Right renal cortex interstitium (tissue), 3 donors: ENCODE measurements at regions not wholly inside any gene's neighbourhood (a gene's known extent, or its start where the extent isn't known, plus 50 kb on each side); places are given as distances from the start of the nearest gene placed in this dataset.

Experiments used
- DNase-seq, 3 donors: peaks; one replicate each; pipeline ENCODE4 v3.0.0-alpha.2; 2013; ENCODE audit warnings: low read depth in 3 of 3, low spot score in 2 of 3

DNA sequence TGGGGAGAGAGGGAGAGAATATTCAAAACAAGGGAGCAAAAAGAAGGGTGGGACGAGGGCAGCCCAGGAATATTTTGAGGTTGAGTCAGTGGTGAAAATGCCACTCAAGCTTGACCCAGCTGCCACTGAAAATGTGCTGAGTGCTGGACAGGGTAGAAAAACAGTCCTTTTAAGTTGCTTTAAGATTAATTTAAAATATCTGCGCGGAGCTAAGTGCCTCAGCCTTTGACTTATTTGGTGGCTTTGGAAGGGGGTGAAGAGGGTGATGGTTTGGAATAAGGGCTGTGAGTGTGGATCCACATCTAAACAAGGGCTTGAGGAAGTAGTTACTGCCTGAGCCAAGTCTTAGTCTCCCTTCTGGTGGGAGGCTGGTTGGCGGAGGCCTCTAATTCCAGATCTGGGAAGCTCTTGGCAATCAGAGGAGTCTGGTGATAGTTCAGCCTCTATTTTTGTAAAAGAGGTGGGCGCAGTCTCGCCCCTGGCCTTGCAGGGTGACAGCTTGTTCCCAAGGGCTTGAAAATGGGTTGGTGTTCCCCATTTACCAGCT is 280.8 kb upstream of the ROPN1 start:
- no peak for DNase-seq

DNA sequence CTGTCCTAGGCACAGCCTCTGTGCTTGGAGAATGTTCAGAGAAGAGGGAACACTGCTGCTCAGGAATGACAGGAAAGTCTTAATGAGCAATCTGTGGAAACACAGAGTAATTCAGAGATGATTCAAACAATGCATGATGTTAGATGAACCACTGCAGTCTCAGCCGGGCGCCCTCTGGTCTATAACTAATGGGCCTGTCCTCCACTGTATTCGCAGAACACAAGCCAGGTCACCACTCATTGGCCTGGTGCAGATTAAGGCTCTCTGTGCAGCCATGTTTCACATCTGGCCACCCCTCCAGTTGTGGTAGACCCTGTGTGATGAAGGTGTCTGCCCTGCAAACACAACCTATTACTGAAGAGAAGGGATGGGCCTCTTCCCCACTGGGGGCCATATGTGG is 281.7 kb upstream of the ROPN1 start:
- DNase-seq, result no peak

DNA sequence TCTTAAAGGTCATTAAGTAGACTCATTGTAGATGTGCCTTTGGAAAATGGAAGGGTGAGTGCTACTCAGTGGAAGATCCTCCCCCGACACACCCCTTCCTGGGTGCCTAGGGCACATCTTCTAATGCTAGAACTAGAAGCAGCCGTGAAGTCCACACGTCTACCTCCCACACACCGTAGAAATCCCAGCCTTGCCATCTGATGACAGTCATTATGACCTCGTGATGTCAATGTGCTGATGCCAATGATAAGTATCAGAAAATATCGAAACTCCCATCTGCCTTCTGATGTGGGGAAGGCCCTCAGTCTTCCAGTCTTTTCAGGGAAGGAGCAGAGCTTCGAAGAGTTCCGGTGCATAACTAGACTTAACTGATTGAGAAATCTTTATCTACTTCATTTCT is 282.1 kb upstream of the ROPN1 start:
- no peak for DNase-seq

DNA sequence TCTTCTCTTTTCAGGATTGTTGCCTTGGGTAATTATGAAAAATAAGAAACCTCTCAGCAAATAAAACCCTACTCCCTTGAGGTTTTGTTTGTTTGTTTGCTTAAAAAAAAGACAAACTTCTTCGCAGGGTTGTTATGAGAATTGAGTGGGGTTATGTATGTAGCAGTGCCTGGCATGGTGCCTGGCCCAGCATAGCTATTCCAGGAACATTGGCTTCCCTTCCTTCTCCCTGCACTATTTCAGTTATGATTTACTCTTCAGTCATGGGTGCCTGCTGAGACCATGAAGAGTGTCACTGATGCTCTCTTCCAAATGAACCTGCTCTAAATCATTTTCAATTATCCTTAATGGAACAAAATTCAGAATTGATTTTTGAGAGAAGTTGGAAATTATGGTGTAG is 283.5 kb upstream of the ROPN1 start:
- DNase-seq, result no peak

DNA sequence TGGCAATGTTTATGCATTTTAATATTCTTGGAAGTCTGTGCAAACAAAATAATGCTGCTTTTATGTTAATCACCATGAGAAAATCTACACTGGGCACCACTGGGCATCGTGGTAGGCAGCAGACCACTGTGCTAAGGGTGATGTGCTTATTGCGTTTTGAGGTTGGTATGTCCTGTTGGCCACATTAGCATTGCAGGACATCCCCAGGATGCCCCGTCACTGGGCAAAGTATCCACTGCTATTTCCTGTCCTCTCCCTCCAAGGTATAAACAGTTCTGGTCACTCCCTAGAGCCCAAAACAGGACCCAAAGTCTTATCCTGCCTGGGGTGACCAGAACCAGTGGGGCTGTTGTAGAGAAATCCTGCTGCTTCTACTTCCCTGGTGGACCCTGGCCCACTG is 284.2 kb upstream of the ROPN1 start:
- DNase-seq, result no peak

DNA sequence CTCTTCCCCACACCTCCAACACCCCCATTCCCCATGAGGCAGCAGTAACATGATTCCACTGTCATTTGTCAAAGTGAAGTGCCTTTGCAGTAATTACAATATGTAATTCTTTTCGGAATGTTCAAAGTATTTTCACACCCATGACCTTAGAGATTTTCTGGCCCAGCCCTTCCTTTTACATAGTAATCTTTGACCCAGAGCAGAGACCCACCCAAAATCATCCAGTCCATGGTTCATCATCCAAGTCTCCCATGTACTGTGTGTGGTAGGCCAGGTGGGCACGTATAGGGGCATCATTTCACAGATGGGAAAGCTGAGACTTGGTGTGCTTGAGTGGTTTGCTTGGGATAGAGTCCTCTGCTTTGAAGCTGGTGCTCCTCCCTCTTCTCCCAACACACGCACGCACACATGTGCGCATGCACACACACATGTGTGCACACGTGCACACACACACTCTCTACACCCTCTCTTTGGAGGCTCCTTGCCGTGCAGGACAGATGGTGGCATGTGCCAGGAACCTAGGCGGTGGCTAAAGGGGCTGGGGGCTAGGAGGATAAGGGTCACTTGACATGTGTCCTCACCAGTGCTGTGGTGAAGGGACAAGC is 284.7 kb upstream of the ROPN1 start:
- no peak for DNase-seq

DNA sequence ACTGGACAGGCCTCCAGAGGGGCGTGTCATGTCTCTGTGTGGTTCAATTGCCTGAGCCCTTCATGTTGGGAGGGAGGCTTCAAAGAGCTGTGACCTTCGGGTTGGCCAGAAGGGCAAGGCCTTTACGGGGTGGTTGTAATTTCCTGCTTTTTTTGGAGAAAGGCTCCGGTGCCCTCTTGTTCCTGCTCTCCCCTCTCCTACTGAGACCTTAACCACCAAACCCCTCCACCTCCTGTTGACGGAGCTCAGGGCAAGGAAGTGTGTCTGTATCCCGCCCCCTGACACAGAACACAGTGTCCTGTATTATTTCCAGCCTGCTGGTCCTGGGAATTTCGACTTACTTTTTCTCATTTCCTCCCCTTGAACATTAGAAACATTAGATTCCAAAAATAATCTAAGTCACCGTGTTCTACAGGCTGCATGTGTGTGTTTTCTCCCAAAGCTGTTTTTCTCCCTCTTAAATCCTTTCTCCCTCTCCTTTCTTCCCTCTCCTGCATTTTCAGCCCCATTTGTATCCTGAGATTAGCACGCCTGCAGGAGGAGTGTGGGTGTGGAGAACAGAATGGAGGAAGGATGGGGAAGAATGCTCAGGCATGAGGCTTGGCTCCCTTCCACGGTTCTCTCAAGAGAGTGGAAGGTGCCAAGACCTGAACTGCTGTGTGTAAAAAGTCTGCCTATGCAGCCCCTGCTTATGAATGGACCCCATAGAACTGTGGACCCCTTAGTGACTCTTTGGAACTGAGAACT is 285.4 kb upstream of the ROPN1 start:
- no peak for DNase-seq

DNA sequence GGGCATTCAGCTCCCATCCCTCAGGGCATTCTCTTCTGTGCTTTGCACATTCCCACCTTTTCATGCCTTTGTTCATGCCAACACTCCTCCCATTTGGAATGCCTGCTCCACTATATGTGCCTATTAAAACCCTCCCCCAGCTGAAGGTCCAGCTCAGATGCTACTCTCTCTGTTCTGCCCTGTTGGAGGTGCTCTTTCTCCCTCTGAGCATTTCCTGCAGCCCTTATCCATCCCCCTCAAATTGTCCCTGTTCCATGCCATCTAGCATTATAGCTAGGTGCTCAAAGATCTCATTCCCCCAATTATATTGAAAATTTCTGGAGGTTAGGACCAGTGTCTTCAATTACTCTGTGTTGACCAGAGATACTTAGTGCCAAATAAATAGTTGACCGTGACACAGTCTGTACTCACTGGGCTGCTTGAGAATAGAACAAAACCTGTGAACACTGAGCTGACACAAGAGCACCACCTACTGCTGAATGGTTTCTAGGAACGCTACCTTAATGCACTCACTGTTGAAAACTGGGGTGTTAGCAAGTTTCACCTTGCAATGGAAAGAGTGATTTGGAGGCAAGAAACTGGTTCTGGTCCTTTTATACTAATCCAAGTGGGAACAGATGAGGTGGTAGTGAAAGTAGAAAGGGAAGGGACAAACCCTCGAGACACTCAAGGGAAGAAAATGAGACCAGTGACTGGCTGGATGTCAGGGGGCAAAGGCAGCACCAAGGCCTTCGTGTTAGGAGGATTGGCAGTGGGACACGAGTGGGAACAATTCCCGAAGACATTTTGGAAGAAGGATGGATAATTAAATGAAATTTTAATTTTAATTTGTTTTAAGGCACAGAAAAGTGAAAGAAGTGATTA is 289.8 kb upstream of the ROPN1 start:
- no peak for DNase-seq

DNA sequence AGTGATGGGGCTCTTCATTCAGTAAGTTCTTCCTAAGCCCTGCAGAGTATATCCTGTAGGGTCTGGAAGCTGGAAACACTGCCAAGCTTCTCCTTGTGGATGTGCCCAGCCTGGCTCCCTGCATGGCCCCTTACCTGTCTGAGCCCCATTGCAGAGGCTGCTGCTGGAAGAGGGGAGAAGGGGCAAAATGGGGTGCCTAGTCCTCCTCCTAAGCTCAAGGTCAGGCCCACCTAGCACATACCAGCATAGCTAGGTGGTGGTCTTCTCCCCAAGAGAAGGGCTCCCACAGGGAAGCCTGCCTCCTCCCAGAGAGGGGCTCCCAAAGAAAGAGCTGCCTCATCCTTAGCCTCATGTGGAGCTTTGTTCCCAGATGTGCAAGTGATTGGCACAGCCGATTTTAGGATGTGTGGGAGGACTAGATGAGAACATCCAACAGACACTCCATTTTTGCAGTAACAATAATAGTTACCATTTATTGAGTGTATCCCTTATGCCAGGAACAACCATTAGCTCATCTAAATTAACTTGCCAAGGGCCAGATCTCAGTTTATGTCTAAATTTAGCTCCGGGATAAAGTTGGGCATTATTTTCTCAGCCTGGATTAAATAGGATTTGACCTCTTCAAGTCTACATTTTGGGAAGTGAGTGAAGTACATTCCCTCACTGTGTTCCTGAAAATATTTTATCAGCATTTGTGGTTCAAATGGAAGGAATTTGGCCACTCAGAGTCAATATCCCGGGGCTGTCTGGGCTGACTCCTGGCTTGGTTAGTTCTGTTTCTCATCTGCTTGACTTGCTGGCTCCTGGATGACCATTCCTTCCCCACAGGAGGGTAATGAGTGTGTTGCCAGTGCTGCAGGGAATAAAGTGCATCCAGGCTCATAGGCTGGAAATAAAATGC is 291.1 kb upstream of the ROPN1 start:
- DNase-seq, result no peak

DNA sequence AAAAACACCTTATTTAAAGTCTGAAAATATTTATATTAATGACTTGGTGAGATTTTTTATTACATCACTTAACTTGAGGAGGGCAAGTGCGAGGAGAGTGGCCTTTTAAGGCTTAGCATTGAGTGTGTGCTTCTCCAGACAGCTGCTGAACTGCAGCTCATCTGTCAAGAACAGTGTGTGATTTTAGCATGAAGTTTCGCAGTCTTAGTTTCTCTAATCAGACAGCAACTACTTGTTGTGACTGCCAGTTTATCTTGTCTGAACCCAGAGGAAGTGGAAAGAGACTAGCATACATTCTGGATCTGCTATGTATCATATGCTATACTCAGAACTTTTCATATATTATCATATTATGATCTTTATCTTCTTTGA is 291.7 kb upstream of the ROPN1 start:
- DNase-seq, result no peak

DNA sequence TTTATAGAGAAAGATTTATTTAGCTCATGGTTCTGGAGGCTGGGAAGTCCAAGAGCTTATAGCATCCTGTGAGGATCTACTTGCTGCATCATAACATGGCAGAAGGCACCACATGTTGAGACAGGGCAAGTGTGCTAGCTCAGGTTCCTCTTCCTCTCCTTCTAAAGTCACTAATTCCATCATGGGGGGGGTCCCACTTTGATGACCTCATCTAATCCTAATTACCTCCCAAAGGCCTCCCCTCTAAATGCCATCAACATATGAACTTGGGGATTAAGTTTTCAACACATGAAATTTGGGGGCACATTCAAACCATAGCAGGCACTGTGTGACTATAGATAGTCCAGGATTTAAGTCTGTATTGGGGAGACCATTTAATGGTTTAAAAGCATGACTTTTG is 297.1 kb upstream of the ROPN1 start:
- no peak for DNase-seq

DNA sequence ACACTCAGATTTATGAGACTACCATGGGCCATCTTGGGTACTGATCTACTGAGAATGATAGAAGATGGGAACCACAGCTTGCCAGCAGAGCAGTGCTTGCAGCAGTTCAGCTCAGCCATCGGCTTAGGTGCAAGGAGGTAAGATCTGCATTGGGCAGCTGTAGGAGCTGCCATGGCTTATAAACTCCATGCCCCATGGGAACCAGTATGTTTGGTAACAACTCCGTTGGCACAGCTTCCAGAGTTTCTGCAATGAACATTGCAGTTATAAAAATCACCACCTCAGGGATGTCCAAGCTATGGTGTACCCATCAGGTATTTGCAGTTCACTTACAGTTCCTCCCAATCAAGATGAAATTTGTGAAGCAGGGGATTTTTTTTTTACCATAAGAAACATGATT is 299.1 kb upstream of the ROPN1 start:
- no peak for DNase-seq

DNA sequence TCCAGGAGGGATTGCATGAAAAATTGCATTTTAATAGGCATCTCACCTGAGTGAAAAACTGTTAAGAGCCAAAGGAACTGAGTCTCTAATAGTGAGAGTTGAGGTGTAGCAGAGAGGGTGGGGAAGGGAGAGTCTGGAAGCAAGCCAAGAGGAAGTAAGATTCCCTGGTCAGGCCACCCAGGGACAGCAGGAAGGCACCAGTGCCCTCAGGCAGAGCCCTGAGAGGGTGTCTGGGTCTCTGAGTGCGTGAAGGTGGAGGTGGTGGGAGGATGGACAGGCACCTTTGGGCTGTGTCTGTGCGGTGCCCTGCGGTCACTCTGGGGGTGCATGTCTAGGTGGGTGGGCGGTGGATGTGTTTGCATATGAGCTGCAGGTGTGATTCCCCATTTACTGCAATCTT is 300.4 kb upstream of the ROPN1 start:
- DNase-seq, result no peak

DNA sequence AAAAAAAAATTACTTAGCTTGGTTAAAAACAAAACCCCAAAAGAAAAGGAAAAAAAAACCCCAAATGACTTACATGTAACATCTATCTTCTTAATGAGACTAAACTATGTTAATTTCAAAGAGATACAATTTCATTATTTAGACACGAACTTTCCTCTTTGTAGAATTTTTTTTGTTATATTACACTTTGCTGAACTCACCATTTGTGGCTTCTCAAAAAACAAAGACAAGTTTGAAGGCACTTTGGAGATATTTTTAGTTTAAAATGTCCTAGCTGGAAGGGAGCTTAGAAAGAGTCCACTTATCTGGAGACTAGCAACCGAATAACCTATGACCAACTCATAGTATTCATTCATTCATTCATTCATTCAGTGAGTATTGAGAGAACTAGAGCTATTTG is 301.7 kb upstream of the ROPN1 start:
- peak in 1 of 3 donors; percentile 40 for DNase-seq

DNA sequence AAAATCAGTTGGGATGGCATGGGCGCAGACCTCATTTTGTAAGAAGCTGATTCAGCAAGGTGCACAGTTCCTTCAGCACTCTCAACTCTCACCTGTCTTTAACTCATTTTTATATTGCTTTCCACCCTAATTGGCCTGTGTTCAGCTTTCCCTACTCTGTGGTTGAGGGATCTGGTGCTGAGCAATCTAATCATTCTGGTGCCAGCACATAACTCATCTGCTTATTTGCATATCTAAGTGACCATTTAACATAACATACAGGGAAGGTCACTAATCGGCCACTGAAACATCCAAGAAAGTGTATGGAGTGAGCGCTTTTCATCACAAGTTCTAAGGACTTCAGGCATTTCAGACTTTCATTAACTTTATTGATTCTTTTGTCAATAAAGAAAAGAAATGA is 303.4 kb upstream of the ROPN1 start:
- DNase-seq, result no peak

DNA sequence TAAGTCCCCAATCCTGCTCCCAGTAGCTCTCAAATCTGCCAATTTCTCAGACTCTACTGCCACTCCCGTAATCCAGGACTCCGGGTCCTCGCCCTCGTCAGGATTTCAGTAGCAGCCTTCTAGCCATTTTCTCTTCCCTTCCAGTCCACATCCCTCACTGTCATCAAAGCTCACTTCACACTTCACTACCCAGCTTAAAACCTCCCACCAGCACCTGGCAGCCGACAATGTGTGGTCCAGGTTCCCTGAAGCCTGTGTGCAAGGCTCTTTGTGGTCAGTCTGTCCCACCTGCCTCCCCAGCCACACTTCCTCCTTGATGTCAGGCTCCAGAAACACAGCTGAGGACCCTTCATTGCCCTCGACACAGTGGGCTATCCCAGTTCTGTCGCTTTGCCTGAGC is 304.5 kb upstream of the ROPN1 start:
- DNase-seq, result no peak

DNA sequence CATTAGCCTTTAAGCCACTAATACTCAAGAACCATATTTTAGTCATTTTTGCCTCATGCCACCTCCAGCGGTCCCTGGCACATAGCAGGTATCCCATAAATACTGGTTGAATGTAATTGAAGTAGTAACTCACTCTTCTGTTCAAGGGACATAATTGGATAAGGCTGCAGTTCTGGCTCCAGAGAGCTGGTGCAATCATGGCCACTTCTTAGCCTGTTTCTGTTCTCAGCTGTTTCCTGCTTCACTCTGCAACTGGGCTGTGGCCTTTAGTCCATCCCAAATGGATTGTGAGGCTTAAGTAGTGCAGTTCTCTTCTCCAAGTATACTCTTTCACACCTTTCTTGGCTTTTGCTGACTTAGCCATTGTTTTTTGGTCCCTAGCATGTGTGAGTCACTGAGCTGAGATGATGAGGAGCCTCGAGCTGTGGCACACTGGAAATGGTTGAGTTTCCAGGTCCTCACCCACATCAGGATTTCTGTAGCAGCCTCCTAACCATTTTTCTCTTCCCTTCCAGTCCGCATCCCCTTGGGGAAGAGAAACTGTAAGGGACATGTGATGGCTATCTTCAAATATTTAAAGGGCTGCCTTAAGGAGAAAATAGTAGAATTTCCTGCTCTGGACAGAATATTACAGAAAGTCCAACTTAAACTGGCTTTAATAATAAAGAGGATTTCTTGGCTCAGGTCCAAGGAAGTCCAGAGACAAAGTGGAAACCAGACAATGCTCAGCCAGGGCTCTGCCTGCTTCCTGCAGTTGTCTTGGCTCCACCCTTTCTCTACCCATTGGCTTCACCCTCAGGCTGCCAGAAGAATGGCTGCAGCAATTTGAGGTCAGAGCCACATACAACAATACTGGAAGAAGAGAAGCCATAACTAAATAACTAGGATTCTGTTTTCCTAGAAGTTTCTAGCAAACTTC is 305.4 kb upstream of the ROPN1 start:
- no peak for DNase-seq

DNA sequence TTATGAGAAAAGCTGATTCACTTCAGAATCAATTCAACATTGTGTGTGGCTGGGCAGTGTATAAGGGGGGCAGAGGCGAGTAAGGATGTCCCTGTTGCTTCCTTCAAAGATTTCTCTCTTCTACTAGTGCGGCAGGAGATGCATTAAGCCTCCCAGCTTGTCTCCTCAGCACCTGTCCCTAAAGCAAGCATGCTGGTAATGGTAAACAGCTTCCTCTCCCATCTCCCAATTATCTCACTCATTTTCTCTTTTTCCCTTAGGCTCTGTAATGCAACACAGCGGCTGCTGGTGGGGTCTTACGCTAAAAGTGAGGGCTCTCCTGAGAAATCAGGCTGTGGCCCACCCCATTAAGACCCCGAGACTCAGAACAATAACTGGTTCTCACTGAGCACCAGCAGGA is 306.4 kb upstream of the ROPN1 start:
- no peak for DNase-seq

DNA sequence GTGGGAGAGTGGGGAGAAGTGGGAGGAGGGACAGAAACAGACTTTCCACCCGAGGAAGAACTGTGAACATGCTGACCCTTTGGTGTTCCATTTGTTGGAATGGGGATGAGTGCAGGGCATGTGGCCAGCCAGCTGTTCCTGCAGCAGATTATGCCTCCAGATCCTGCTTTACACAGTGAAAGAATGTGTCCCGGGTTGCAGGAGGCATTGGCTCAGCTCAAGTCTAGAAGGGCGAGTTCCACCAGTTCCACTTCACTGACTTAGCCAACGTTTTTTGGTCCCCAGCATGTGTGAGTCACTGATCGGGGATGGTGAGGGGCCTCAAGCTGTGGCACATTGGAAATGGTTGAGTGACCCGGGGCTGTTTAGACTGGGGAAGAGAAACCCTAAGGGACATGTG is 307.0 kb upstream of the ROPN1 start:
- DNase-seq, result no peak

DNA sequence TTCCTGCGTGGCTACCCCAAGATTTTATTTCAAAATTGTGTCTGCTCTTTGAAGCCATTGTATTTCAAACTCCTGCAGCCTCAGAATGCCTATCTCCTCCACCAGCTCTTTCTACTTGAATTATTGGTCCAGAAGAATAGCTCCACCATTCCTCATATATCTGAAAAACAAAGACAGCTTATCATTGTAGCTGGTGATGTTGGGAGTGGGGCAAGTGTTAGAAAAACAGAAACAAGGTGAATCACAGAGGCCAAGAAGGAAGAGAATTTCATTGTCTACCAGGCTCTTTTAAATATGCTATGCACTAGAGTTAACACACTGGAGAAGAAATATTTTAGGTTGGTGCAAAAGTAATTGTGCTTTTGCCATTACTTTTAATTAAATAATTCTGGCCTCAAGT is 307.9 kb upstream of the ROPN1 start:
- no peak for DNase-seq
